GM12878 (cell line): ENCODE measurements at regions not wholly inside any gene's neighbourhood (a gene's known extent, or its start where the extent isn't known, plus 50 kb on each side); places are given as distances from the start of the nearest gene placed in this dataset.

Source experiments
- ATAC-seq: fragments of 200-7000 bp; cut with Tn5 transposase; 3 replicates; pipeline ENCODE4 v1.9.1; 2020; ENCODE audit warnings: mild to moderate bottlenecking, moderate library complexity
- BruUV-seq: library from RNA; stranded (reverse); fragments of 400-500 nt; replicated peaks from 2 replicates; lab custom pipeline; 2021; lab: Mats Ljungman, UMichigan
- CTCF ChIA-PET: fragments of 300-600 bp; sonication (Branson Sonifier 250); formaldehyde crosslinking; extraction: SDS; loops from one replicate; lab custom pipeline; 2021; ENCODE audit warnings: inconsistent platforms; lab: Yijun Ruan, JAX
- POLR2A ChIA-PET: fragments of 350-600 bp; formaldehyde crosslinking; extraction: SDS; loops from one replicate; lab custom pipeline; 2021; ENCODE audit warnings: inconsistent platforms; lab: Charles Lee
- RAD21 ChIA-PET: fragments of 300-600 bp; sonication (Branson Sonifier 250); formaldehyde crosslinking; loops from one replicate; lab custom pipeline; 2023; ENCODE audit warnings: antibody characterized with exemption; ENCODE audit not compliant: unreplicated experiment; lab: Charles Lee
- SMC1A ChIA-PET: fragments of 300-600 bp; sonication (Branson Sonifier 250); formaldehyde crosslinking; loops from one replicate; lab custom pipeline; 2023; ENCODE audit not compliant: unreplicated experiment, uncharacterized antibody; lab: Charles Lee
- DNase-seq: peaks from one replicate; pipeline ENCODE4 v3.0.0-alpha.2; 2011; ENCODE audit warnings: low read depth, low spot score
- FAIRE-seq: peaks from 3 replicates; lab custom pipeline; 2011; peaks lifted over from hg19 to GRCh38; lab: Jason Lieb, UNC
- H2AFZ ChIP-seq: 2 replicates; pipeline ENCODE4 v1.6.0; 2011; ENCODE audit warnings: low read depth, low read length, control low read depth; ENCODE audit not compliant: control insufficient read depth
- H3K27ac ChIP-seq: 2 replicates; pipeline ENCODE4 v1.5.1; 2011; ENCODE audit warnings: control low read depth; ENCODE audit not compliant: control insufficient read depth, insufficient read depth
- H3K27me3 ChIP-seq, 2 experiments: replicated peaks in 1 of 2; 2 replicates each; pipeline versions ENCODE4 v1.6.0 to v1.6.1; 2011; ENCODE audit warnings: low read length in 1 of 2; ENCODE audit not compliant: control insufficient read depth in 2 of 2, insufficient read depth in 2 of 2
- H3K36me3 ChIP-seq, 2 experiments: 2 replicates each; pipeline ENCODE4 v1.5.1; 2011; ENCODE audit warnings: low read length in 1 of 2; ENCODE audit not compliant: control insufficient read depth in 2 of 2, insufficient read depth in 2 of 2
- H3K4me1 ChIP-seq: 2 replicates; pipeline ENCODE4 v1.6.1; 2011; ENCODE audit warnings: mild to moderate bottlenecking, low read length, moderate library complexity, mixed read lengths; ENCODE audit not compliant: control insufficient read depth, insufficient read depth
- H3K4me2 ChIP-seq: 2 replicates; pipeline ENCODE4 v1.6.0; 2011; ENCODE audit warnings: control low read depth; ENCODE audit not compliant: control insufficient read depth, insufficient read depth
- H3K4me3 ChIP-seq: fragments of 200-600 bp; sonication (generic); 2 replicates; pipeline ENCODE4 v1.5.1; 2016
- H3K79me2 ChIP-seq: 2 replicates; pipeline ENCODE4 v1.6.0; 2011; ENCODE audit warnings: low read length; ENCODE audit not compliant: control insufficient read depth, insufficient read depth
- H3K9ac ChIP-seq: 2 replicates; pipeline ENCODE4 v1.8.0; 2011; ENCODE audit warnings: low read length, control low read depth, mixed read lengths; ENCODE audit not compliant: control insufficient read depth, insufficient read depth
- H3K9me3 ChIP-seq: replicated peaks from 3 replicates; pipeline ENCODE4 v1.5.1; 2011; ENCODE audit warnings: mild to moderate bottlenecking, low read length; ENCODE audit not compliant: control insufficient read depth, insufficient read depth
- H4K20me1 ChIP-seq: 2 replicates; pipeline ENCODE4 v1.6.0; 2011; ENCODE audit not compliant: control insufficient read depth, insufficient read depth
- CHD1 ChIP-seq: IDR thresholded peaks from 2 replicates; pipeline ENCODE4 v1.6.1; 2012; ENCODE audit warnings: low read depth, low read length, improper control_type of control experiment
- CHD2 ChIP-seq: IDR thresholded peaks from 2 replicates; pipeline ENCODE4 v1.6.1; 2011; ENCODE audit warnings: low read depth, low read length, improper control_type of control experiment, borderline replicate concordance
- FOS ChIP-seq: IDR thresholded peaks from 3 replicates; pipeline ENCODE4 v1.6.1; 2011; ENCODE audit warnings: borderline replicate concordance; ENCODE audit not compliant: insufficient read length; ENCODE audit errors: extremely low read depth
- NFIC ChIP-seq: IDR thresholded peaks from 2 replicates; pipeline ENCODE4 v1.6.1; 2012; ENCODE audit warnings: low read depth, mild to moderate bottlenecking, inconsistent platforms, low read length, moderate library complexity
- SP1 ChIP-seq: IDR thresholded peaks from one replicate; pipeline ENCODE4 v1.6.1; 2011; ENCODE audit warnings: low read depth, low read length
- STAT3 ChIP-seq: IDR thresholded peaks from 2 replicates; pipeline ENCODE4 v1.6.1; 2011; ENCODE audit warnings: low read depth, low read length, improper control_type of control experiment
- WRNIP1 ChIP-seq: IDR thresholded peaks from 2 replicates; pipeline ENCODE4 v1.6.1; 2011; ENCODE audit warnings: low read depth, low read length, improper control_type of control experiment, borderline replicate concordance
- ZNF217 ChIP-seq: fragments of 450-650 bp; IDR thresholded peaks from 2 replicates; pipeline ENCODE4 v1.6.1; 2017; ENCODE audit warnings: antibody characterized with exemption, mild to moderate bottlenecking
- WGBS: methylation state at CpG from one replicate; pipeline ENCODE4 v1.1.6; 2016; ENCODE audit warnings: low lambda C conversion rate; ENCODE audit not compliant: insufficient replicate concordance, insufficient coverage; ENCODE audit errors: missing lambda C conversion rate; 5-methylcytosine and 5-hydroxymethylcytosine counted together
- in situ Hi-C: fragments of 300-500 bp; cut with MboI; formaldehyde crosslinking; loops from 9 replicates; pipeline ENCODE4 v1.14.3; 2018; ENCODE audit warnings: mixed read lengths
- intact Hi-C: fragments of 100-400 bp; cut with micrococcal nuclease; formaldehyde crosslinking; loops from one replicate; pipeline ENCODE4 v1.14.2; 2022; ENCODE audit not compliant: unreplicated experiment
- TF ChIP-seq, protein P1 (sequence below): IDR thresholded peaks from 2 replicates; pipeline ENCODE4 v1.6.1; 2011; ENCODE audit warnings: borderline replicate concordance, low read depth, mild to moderate bottlenecking, moderate library complexity, mixed read lengths, low read length; ENCODE audit not compliant: insufficient read depth; ENCODE audit errors: extremely low read length
- TF ChIP-seq, protein P2 (sequence below): IDR thresholded peaks from 2 replicates; pipeline ENCODE4 v1.6.1; 2011; ENCODE audit warnings: mild to moderate bottlenecking, low read depth, low read length, moderate library complexity; ENCODE audit not compliant: insufficient replicate concordance

DNA sequence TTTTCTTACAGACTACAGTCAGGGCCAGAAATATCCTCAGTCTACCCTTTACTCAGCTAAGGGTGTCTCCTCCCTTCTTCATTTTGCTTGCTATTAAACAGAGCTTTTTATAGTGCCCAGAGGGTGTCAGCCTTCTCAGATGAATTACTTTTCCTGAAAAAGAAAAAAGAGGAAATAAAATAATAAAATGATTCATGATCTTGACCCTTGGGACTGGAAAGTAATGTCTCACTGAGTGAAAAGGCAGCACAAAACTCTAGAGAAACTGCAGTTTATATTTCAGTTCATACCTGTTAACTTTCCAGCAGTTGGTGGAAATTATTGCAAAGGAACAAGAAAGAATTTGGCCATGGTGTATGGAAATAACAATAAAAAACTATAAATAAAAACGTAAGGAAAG, 170.6 kb downstream of the IBTK start (continued):
- TF ChIP-seq, protein P1, sequence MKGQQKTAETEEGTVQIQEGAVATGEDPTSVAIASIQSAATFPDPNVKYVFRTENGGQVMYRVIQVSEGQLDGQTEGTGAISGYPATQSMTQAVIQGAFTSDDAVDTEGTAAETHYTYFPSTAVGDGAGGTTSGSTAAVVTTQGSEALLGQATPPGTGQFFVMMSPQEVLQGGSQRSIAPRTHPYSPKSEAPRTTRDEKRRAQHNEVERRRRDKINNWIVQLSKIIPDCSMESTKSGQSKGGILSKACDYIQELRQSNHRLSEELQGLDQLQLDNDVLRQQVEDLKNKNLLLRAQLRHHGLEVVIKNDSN = no peak
- TF ChIP-seq NFIC (no peak), STAT3 (no peak)
- TF ChIP-seq, protein P2, sequence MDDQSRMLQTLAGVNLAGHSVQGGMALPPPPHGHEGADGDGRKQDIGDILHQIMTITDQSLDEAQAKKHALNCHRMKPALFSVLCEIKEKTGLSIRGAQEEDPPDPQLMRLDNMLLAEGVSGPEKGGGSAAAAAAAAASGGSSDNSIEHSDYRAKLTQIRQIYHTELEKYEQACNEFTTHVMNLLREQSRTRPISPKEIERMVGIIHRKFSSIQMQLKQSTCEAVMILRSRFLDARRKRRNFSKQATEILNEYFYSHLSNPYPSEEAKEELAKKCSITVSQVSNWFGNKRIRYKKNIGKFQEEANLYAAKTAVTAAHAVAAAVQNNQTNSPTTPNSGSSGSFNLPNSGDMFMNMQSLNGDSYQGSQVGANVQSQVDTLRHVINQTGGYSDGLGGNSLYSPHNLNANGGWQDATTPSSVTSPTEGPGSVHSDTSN = no peak

DNA sequence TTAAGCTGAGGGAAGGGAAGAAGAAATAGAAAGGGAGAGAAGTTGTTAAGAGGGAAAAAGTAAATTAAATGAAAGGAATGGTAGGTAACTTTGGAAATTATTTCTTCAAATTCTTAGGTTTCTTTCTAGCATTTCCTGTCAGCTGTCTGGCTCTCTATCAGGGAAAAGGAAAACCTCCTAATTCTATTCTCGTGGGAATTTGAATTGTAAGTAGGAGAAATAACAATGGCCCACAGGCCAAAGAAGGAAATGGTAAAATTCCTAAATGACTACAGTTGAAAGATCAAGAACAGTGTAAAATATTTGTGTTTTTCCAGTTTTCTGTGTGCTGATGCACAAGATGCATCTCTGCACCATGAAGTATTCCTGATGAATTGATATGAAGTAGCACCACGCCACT, 173.0 kb downstream of the IBTK start:
- BruUV-seq = no TSS peak
- Histone ChIP-seq H3K4me1 (no peaks in the 10 kb centered on the region), H3K4me2 (no peak overlapping the region), H4K20me1 (no peaks in the 10 kb centered on the region), H2AFZ (no peak overlapping the region), H3K9ac (no peak overlapping the region), H3K36me3 (no peaks in the 10 kb centered on the region), H3K9me3 (no peaks in the 10 kb centered on the region), H3K79me2 (no peaks in the 10 kb centered on the region), H3K27ac (no peak overlapping the region), H3K4me3 (no peak overlapping the region), H3K27me3 (no peaks in the 10 kb centered on the region)
- in situ Hi-C loops = no loop called here
- TF ChIP-seq ZNF217 (no peak), FOS (no peak), CHD1 (no peak), CHD2 (no peak), SP1 (no peak), WRNIP1 (no peak)
- 29% methylated on average over 2 of the region's 2 CpGs for WGBS
- intact Hi-C loops = no loop called here
- DNase-seq = no peak
- ATAC-seq = no peak
- ChIA-PET SMC1A (interaction anchor here (0.6 to 1.6 kb wide), 4 partner anchors 14 to 164 kb away, joined by 3 to 4 read pairs (median 4); no protein-coding TSS in a partner anchor), CTCF (interaction anchor here (0.6 to 1.5 kb wide), 3 partner anchors 8 to 701 kb away, joined by 3 to 5 read pairs (median 3); no protein-coding TSS in a partner anchor), RAD21 (interaction anchor here (1.0 kb wide), 1 partner anchor 14 kb away, joined by 3 read pairs; no protein-coding TSS in a partner anchor), POLR2A (interaction anchor here (1.6 kb wide), 1 partner anchor 14 kb away, joined by 5 read pairs; no protein-coding TSS in a partner anchor)
- FAIRE-seq = no peak
